A673 (cell line): ENCODE measurements at regions not wholly inside any gene's neighbourhood (a gene's known extent, or its start where the extent isn't known, plus 50 kb on each side); places are given as distances from the start of the nearest gene placed in this dataset.

Experiments
- CTCF ChIP-seq: fragments of 300-800, 200-600 bp; sonication (generic); conservative IDR thresholded peaks from 2 replicates; pipeline ENCODE4 v1.5.1; 2017; ENCODE audit warnings: low read depth, mild to moderate bottlenecking, antibody characterized with exemption, low read length, moderate library complexity, mixed read lengths
- EZH2 ChIP-seq: fragments of 200-600 bp; sonication (generic); IDR thresholded peaks from 2 replicates; pipeline ENCODE4 v1.6.1; 2017; ENCODE audit warnings: borderline replicate concordance, low read depth, mild to moderate bottlenecking, mixed read lengths, antibody characterized with exemption, low read length; ENCODE audit not compliant: poor library complexity, severe bottlenecking

GRCh38 chr9:96148634-96149532 lies 153.1 kb downstream of the HSD17B3 start:
- TF ChIP-seq CTCF (no peak), EZH2 (no peak)
